Motor neuron (in vitro differentiated cells): ENCODE measurements at regions not wholly inside any gene's neighbourhood (a gene's known extent, or its start where the extent isn't known, plus 50 kb on each side); places are given as distances from the start of the nearest gene placed in this dataset.
"Not testable (repeated sequence)": the region's sequence is repeated elsewhere in the genome, so short reads cannot be mapped to it uniquely, and the experiment has no call there.

Experiments used
- ATAC-seq, 8 experiments: fragments of 200-7000 bp; cut with Tn5 transposase; replicated peaks in 6 of 8; 2 replicates each; pipeline ENCODE4 v1.8.0; 2021; ENCODE audit warnings: mild to moderate bottlenecking in 8 of 8, moderate library complexity in 8 of 8
- H3K27ac ChIP-seq, 2 donors: fragments of 250-450 bp; sonication (Bioruptor Pico); 2 replicates each; pipeline ENCODE4 v1.9.0; 2021; ENCODE audit warnings: antibody characterized with exemption in 2 of 2, mild to moderate bottlenecking in 2 of 2, moderate library complexity in 1 of 2
- H3K4me1 ChIP-seq, 2 donors: fragments of 250-450 bp; sonication (Bioruptor Pico); replicated peaks in 1 of 2; 2 replicates each; pipeline ENCODE4 v1.6.1; 2021; ENCODE audit warnings: antibody characterized with exemption in 2 of 2, mild to moderate bottlenecking in 2 of 2, moderate library complexity in 1 of 2
- H3K4me3 ChIP-seq, 5 donors: fragments of 250-450 bp; sonication (Bioruptor Pico); 2 replicates each; pipeline ENCODE4 v1.9.0; 2021; ENCODE audit warnings: antibody characterized with exemption in 5 of 5, mild to moderate bottlenecking in 5 of 5, moderate library complexity in 4 of 5
- WGBS, 10 experiments: fragments of 450-650 bp; shearing (Covaris generic); methylation state at CpG; one replicate each; pipeline ENCODE4 v1.0.0; 2022; 5-methylcytosine and 5-hydroxymethylcytosine counted together
- in situ Hi-C, 9 experiments: fragments of 400-800 bp; cut with MboI; loops; one replicate each; pipeline ENCODE4 v1.15.0; 2021; ENCODE audit warnings: low sequenced_read_pairs in 9 of 9, low pct_unique_long_range_greater_than_20kb in 2 of 9; ENCODE audit not compliant: unreplicated experiment in 9 of 9

- H3K4me3 ChIP-seq, H3K4me1 ChIP-seq, H3K27ac ChIP-seq, in situ Hi-C loops, ATAC-seq: not testable (repeated sequence)
- WGBS, 10 experiments: 40 to 93% (median 85%) methylated on average over 1 to 3 of the region's 6 CpGs; no CpG with 5 or more reads in 7 of the 10 experiments
These were observed 174.8 kb downstream of the COL12A1 start for GRCh38 chr6:75031102-75031501.

GRCh38 chr6:75029333-75029732 is 176.5 kb downstream of the COL12A1 start:
- WGBS, 10 experiments: 67 to 100% (median 90%) methylated on average over 2 to 5 of the region's 5 CpGs; no CpG with 5 or more reads in 3 of the 10 experiments
- no peak for ATAC-seq
- Histone ChIP-seq H3K4me1 (no peaks in the 10 kb centered on the region), H3K4me3 (no peak overlapping the region), H3K27ac (no peak overlapping the region)
- in situ Hi-C loops: no loop called here

- H3K27ac ChIP-seq: no peak overlapping the region
- no peak overlapping the region for H3K4me3 ChIP-seq
- H3K4me1 ChIP-seq: no peaks in the 10 kb centered on the region
- ATAC-seq: no peak
- in situ Hi-C loops: no loop called here
- 0 to 100% (median 83%) methylated on average over 1 to 2 of the region's 2 CpGs; no CpG with 5 or more reads in 1 of the 10 experiments for WGBS, 10 experiments
These were observed 180.5 kb downstream of the COL12A1 start for GRCh38 chr6:75025371-75025770.

- Histone ChIP-seq H3K4me1 (no peaks in the 10 kb centered on the region), H3K27ac (no peak overlapping the region), H3K4me3 (no peak overlapping the region)
- WGBS, 10 experiments: 0 to 100% (median 67%) methylated on average over 1 of the region's 1 CpG; no CpG with 5 or more reads in 1 of the 10 experiments
- no peak for ATAC-seq
- in situ Hi-C loops: no loop called here
These were observed 181.0 kb downstream of the COL12A1 start for GRCh38 chr6:75024828-75025227.

DNA sequence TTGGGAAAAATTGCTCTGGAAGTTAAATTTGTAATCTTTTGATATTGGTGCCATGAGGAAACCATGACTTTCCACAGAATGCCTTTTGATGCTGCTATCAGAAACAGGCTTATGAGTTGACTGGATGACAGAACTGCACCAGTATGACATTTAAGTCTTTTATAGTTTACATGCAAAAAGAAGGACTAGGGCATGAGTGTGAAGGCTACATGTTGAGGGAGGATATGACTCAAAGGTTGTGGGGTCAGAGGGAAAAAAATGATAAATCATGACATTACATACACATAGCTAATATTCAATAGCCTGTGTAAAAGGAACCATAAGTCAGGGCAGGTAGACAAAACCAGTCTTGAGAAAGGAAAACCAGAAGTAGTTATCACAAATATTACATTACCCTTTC is 182.2 kb downstream of the COL12A1 start:
- Histone ChIP-seq H3K27ac (no peak overlapping the region), H3K4me3 (no peak overlapping the region), H3K4me1 (no peaks in the 10 kb centered on the region)
- no peak for ATAC-seq
- in situ Hi-C loops: no loop called here

DNA sequence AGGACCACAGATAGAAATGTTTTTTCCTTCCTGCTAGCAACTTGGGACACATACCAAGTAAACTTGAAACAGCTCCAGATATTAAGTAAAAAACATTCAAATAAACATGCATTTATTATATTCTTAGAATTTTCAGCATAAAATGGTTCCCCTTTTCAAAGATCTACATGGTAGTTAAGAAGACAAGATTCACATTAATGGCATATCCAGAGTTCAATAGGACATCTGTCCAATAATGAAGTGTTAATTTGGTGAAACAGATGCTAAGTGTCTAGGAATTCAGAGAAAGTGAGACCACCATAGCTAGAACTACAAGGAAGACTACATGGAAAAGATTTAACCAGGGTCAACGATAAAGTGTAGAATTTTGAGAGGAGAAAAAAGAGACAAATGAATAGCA is 184.9 kb downstream of the COL12A1 start:
- Histone ChIP-seq H3K4me1 (no peaks in the 10 kb centered on the region), H3K4me3 (no peak overlapping the region), H3K27ac (no peak overlapping the region)
- in situ Hi-C loops: no loop called here
- 56 to 100% (median 77%) methylated on average over 1 of the region's 1 CpG; no CpG with 5 or more reads in 1 of the 10 experiments for WGBS, 10 experiments
- no peak for ATAC-seq

GRCh38 chr6:75020376-75020775 is 185.5 kb downstream of the COL12A1 start:
- no peak overlapping the region for H3K4me3 ChIP-seq
- in situ Hi-C loops: no loop called here
- H3K4me1 ChIP-seq: no peaks in the 10 kb centered on the region
- no peak overlapping the region for H3K27ac ChIP-seq
- no peak for ATAC-seq
- 44 to 100% (median 88%) methylated on average over 1 to 2 of the region's 2 CpGs; no CpG with 5 or more reads in 2 of the 10 experiments for WGBS, 10 experiments

- H3K27ac ChIP-seq: no peak overlapping the region
- no peak for ATAC-seq
- H3K4me3 ChIP-seq: no peak overlapping the region
- in situ Hi-C loops: no loop called here
- WGBS, 10 experiments: 0 to 90% (median 50%) methylated on average over 1 to 2 of the region's 2 CpGs; no CpG with 5 or more reads in 2 of the 10 experiments
- H3K4me1 ChIP-seq: no peaks in the 10 kb centered on the region
These were observed 193.8 kb downstream of the COL12A1 start for GRCh38 chr6:75012018-75012417.

- H3K27ac ChIP-seq, H3K4me1 ChIP-seq, H3K4me3 ChIP-seq, in situ Hi-C loops, ATAC-seq: not testable (repeated sequence)
- 91 to 93% (median 92%) methylated on average over 2 to 6 of the region's 8 CpGs; no CpG with 5 or more reads in 7 of the 10 experiments for WGBS, 10 experiments
These were observed 201.9 kb downstream of the COL12A1 start for GRCh38 chr6:75003984-75004383.

GRCh38 chr6:74997646-74998045 is 208.2 kb downstream of the COL12A1 start:
- no peak overlapping the region for H3K4me3 ChIP-seq
- H3K4me1 ChIP-seq: no peaks in the 10 kb centered on the region
- H3K27ac ChIP-seq: no peak overlapping the region
- 13 to 100% (median 50%) methylated on average over 1 of the region's 1 CpG; no CpG with 5 or more reads in 3 of the 10 experiments for WGBS, 10 experiments
- in situ Hi-C loops: no loop called here
- no peak for ATAC-seq

DNA sequence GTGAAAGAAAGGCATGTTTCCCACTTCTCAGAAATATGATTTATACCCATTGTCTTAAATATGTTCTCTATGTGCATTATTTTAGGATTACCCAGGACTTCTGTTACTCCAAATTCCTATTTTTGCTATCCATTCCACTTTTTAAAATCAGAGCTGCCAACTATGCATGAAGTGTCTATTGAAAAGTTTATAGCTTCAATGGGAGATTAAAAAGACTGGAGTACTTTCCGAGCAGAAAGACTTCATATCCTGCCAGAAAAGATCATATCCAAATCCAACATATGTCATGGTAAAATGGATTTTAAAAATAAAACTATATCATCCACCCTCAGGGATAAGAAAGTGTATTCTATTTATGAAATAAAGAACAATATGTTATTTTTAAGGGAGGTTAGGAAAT is 212.7 kb downstream of the COL12A1 start:
- ATAC-seq: no peak
- Histone ChIP-seq H3K4me3 (no peak overlapping the region), H3K27ac (no peak overlapping the region), H3K4me1 (no peaks in the 10 kb centered on the region)
- in situ Hi-C loops: no loop called here
- 83 to 100% (median 89%) methylated on average over 1 of the region's 1 CpG for WGBS, 10 experiments

DNA sequence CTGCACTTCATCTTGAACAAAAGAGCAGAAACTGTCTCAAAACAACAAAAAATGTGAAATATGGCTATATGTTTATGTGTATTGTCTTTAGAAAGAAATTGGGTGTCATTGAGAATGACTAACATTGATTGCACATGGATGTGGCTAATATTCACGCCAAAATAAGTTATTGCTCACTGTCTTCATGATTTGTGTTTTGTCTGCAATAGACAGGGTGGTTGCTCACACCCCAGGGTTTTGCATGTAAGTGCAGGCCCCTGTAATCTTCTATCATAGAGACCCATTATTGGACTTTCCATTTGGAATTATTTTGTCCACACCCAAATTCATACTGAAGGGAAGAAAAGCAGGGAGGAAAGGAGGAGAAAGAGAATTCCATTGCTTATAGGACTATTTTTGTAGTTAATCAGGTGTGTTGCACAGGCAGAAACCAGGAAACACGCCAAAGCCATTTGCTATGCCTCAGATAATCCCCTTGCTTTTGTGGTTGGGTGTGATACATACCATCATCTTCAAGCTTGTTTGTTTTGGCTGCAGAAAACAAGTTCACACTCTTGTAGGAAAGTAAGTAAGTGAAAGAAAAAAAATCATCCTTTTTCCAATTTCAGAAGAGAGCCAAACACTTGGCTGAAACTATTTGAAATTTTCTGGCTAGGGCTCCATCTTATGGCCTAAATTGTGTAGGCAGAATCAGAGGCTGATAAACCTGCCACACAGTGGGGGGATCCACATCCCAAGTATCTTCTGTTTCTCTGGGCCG is 214.1 kb downstream of the COL12A1 start:
- in situ Hi-C loops: no loop called here
- no peak for ATAC-seq
- Histone ChIP-seq H3K4me3 (no peak overlapping the region), H3K27ac (no peak overlapping the region), H3K4me1 (no peaks in the 10 kb centered on the region)
- WGBS, 10 experiments: 40 to 100% (median 89%) methylated on average over 1 to 3 of the region's 3 CpGs

DNA sequence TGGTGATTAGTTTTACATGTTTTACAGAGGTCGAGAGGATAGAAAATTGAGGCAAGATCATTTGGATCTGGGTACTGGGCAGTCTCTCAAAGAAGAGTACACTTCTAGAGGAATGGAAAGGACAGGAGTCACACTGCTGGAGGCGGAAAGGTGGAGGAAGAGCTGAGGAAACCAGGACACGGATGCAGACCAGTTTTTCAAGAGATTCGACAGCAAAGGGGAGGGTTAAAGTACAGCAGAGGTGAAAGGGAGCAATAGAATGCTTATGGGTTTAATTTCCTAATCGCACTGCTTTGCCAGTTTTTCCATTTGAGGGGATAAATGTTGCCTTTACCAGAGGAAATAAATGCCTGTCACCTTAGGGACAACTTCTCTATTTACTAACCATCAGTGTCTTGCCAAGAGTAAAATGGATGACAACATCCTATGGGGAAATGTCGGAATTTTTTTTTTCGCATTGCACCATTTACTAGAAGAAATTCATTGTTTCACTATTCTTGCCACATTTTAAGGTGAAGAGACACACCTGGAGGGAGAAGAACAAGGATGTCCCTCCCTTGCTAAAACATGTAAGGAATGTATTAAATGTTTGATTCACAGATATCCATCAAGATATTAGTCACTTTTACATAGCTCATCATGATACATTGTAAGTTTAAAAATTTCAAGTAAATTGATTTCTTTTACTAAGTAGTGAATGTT is 226.6 kb downstream of the COL12A1 start:
- in situ Hi-C loops: no loop called here

More for the DNA sequence above, 226.6 kb downstream of the COL12A1 start:
- Histone ChIP-seq H3K4me1 (no peaks in the 10 kb centered on the region), H3K27ac (no peak overlapping the region), H3K4me3 (no peak overlapping the region)
- WGBS, 10 experiments: 75 to 100% (median 89%) methylated on average over 2 to 7 of the region's 7 CpGs
- ATAC-seq: no peak
